HG03571 (cell line): ENCODE measurements at regions not wholly inside any gene's neighbourhood (a gene's known extent, or its start where the extent isn't known, plus 50 kb on each side); places are given as distances from the start of the nearest gene placed in this dataset.

Experiments used
- ATAC-seq: cut with Tn5 transposase; IDR thresholded peaks from one replicate; pipeline ENCODE4 v1.9.1; 2021; ENCODE audit not compliant: unreplicated experiment

GRCh38 chr1:96240438-96240837 is 481.1 kb upstream of the PTBP2 start:
- ATAC-seq = no peak

- no peak for ATAC-seq
These were observed 468.1 kb upstream of the PTBP2 start for GRCh38 chr1:96253246-96254035.

- ATAC-seq = no peak
These were observed 465.3 kb upstream of the PTBP2 start for GRCh38 chr1:96256130-96256790.

GRCh38 chr1:96259399-96259798 is 462.2 kb upstream of the PTBP2 start:
- ATAC-seq = no peak

GRCh38 chr1:96281491-96281890 is 440.1 kb upstream of the PTBP2 start:
- ATAC-seq = no peak

- no peak for ATAC-seq
These were observed 431.6 kb upstream of the PTBP2 start for GRCh38 chr1:96290033-96290432.

- ATAC-seq = no peak
These were observed 430.8 kb upstream of the PTBP2 start for GRCh38 chr1:96290801-96291200.

- ATAC-seq = no peak
These were observed 430.1 kb upstream of the PTBP2 start for GRCh38 chr1:96291468-96291867.

GRCh38 chr1:96292141-96292540 is 429.4 kb upstream of the PTBP2 start:
- no peak for ATAC-seq

- ATAC-seq = no peak
These were observed 424.6 kb upstream of the PTBP2 start for GRCh38 chr1:96296991-96297390.

- no peak for ATAC-seq
These were observed 414.6 kb upstream of the PTBP2 start for GRCh38 chr1:96306809-96307560.

- no peak for ATAC-seq
These were observed 413.3 kb upstream of the PTBP2 start for GRCh38 chr1:96308314-96308713.

- ATAC-seq = no peak
These were observed 411.8 kb upstream of the PTBP2 start for GRCh38 chr1:96309783-96310182.

GRCh38 chr1:96313216-96313615 is 408.4 kb upstream of the PTBP2 start:
- ATAC-seq = no peak

- no peak for ATAC-seq
These were observed 392.5 kb upstream of the PTBP2 start for GRCh38 chr1:96329121-96329520.

GRCh38 chr1:96331596-96331995 is 390.0 kb upstream of the PTBP2 start:
- ATAC-seq = no peak

GRCh38 chr1:96333522-96334235 is 387.9 kb upstream of the PTBP2 start:
- ATAC-seq = no peak

- no peak for ATAC-seq
These were observed 387.4 kb upstream of the PTBP2 start for GRCh38 chr1:96334236-96334557.

GRCh38 chr1:96338622-96339021 is 383.0 kb upstream of the PTBP2 start:
- ATAC-seq = no peak

GRCh38 chr1:96340686-96341085 is 380.9 kb upstream of the PTBP2 start:
- no peak for ATAC-seq

GRCh38 chr1:96346719-96347118 is 374.9 kb upstream of the PTBP2 start:
- ATAC-seq = no peak
